H1 (cell line): ENCODE measurements at regions not wholly inside any gene's neighbourhood (a gene's known extent, or its start where the extent isn't known, plus 50 kb on each side); places are given as distances from the start of the nearest gene placed in this dataset.

Source experiments
- GABPA ChIP-seq: IDR thresholded peaks from 2 replicates; pipeline ENCODE4 v1.6.1; 2011; ENCODE audit warnings: mild to moderate bottlenecking, low read length, moderate library complexity, borderline replicate concordance; ENCODE audit not compliant: insufficient read depth
- HDAC2 ChIP-seq, 2 experiments: fragments of 300-600 bp in 1 of 2; sonication (generic) in 1 of 2; IDR thresholded peaks; 2 replicates each; pipeline ENCODE4 v1.6.1; 2011 to 2012; ENCODE audit warnings: low read depth in 2 of 2, low read length in 2 of 2, mild to moderate bottlenecking in 2 of 2, moderate library complexity in 2 of 2, borderline replicate concordance in 1 of 2, inconsistent platforms in 1 of 2
- JUN ChIP-seq: IDR thresholded peaks from 2 replicates; pipeline ENCODE4 v1.6.1; 2011; ENCODE audit warnings: low read depth, mild to moderate bottlenecking, improper control_type of control experiment, low read length
- KDM1A ChIP-seq: fragments of 200-600, 300-600 bp; sonication (generic); IDR thresholded peaks from 2 replicates; pipeline ENCODE4 v1.7.1; 2016; ENCODE audit warnings: mild to moderate bottlenecking, low read length, borderline replicate concordance
- RBBP5 ChIP-seq: IDR thresholded peaks from 2 replicates; pipeline ENCODE4 v1.7.1; 2012; ENCODE audit warnings: low read depth, mild to moderate bottlenecking, inconsistent platforms, low read length, moderate library complexity, borderline replicate concordance
- TAF7 ChIP-seq: optimal IDR thresholded peaks from 2 replicates; pipeline ENCODE3; 2011; ENCODE audit warnings: low read depth, mild to moderate bottlenecking, inconsistent platforms, low read length, moderate library complexity, borderline replicate concordance
- TF ChIP-seq, protein P1 (sequence below): IDR thresholded peaks from 2 replicates; pipeline ENCODE4 v1.6.1; 2012; ENCODE audit warnings: inconsistent platforms
- TF ChIP-seq, protein P2 (sequence below): IDR thresholded peaks from 2 replicates; pipeline ENCODE4 v1.6.1; 2011; ENCODE audit warnings: low read depth, mild to moderate bottlenecking, low read length; ENCODE audit not compliant: insufficient read depth
- TF ChIP-seq, protein P3 (sequence below): IDR thresholded peaks from 2 replicates; pipeline ENCODE4 v1.6.1; 2012; ENCODE audit warnings: low read length, inconsistent platforms
- TF ChIP-seq, protein P4 (sequence below): IDR thresholded peaks from 2 replicates; pipeline ENCODE4 v1.6.1; 2011; ENCODE audit warnings: low read length, improper control_type of control experiment
- TF ChIP-seq, protein P5 (sequence below): IDR thresholded peaks from 2 replicates; pipeline ENCODE4 v1.6.1; 2012; ENCODE audit warnings: inconsistent platforms
- TF ChIP-seq, protein P6 (sequence below), 3 experiments: IDR thresholded peaks; 1 replicate in 2 of 3; 2 replicates in 1 of 3; pipeline versions ENCODE4 v1.5.1 to v1.6.1; 2011; ENCODE audit warnings: low read length in 3 of 3, mild to moderate bottlenecking in 3 of 3, inconsistent platforms in 2 of 3, low read depth in 1 of 3, moderate library complexity in 1 of 3; ENCODE audit not compliant: insufficient read depth in 1 of 3; ENCODE audit errors: control extremely low read depth in 1 of 3

DNA sequence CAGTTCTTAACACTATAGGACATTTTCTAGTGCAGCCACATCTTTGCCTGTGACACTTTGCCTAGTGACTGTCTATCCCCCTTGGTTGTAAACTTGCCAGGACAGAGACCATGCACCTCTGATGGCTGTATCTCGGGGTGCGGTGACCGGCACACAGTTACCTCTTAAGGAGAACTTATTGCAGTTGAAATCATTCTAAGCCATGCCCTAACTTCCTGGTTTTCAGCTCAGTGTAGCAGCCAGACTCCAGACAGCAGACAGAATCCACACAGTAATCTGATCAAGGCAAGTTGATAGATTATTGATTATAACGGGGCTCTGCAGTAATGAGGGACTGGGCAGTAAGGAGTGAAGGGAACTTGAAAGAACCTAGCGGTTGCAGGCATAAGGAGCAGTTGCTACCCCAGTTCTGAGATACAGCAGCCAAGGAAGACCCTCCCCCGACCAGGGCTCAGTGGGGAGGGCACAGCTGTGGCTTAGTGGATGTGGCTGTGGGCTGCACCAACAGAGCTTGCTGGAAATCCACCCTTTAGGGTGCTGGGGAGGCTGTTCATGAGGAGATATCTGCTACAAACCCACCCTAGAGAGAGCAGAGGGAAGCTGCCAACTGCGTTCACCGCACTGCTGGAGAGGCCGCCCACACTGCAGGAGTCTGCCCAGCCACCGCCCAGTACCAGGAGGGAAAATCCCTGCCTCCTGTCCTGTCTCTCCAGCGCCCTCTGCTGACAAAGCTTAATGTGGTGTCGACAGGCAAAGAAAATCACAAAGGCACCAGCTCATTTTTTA is 58.2 kb upstream of the BEGAIN start (continued):
- TF ChIP-seq, protein P1, sequence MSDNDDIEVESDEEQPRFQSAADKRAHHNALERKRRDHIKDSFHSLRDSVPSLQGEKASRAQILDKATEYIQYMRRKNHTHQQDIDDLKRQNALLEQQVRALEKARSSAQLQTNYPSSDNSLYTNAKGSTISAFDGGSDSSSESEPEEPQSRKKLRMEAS = 0 out of 2 replicates have a peak, but pooled peaks have one; percentile 21
- TF ChIP-seq, protein P2, sequence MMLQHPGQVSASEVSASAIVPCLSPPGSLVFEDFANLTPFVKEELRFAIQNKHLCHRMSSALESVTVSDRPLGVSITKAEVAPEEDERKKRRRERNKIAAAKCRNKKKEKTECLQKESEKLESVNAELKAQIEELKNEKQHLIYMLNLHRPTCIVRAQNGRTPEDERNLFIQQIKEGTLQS = no peak
- TF ChIP-seq, protein P3, sequence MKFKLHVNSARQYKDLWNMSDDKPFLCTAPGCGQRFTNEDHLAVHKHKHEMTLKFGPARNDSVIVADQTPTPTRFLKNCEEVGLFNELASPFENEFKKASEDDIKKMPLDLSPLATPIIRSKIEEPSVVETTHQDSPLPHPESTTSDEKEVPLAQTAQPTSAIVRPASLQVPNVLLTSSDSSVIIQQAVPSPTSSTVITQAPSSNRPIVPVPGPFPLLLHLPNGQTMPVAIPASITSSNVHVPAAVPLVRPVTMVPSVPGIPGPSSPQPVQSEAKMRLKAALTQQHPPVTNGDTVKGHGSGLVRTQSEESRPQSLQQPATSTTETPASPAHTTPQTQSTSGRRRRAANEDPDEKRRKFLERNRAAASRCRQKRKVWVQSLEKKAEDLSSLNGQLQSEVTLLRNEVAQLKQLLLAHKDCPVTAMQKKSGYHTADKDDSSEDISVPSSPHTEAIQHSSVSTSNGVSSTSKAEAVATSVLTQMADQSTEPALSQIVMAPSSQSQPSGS = no peak
- TF ChIP-seq GABPA = peak; percentile 65; the same call in 1 of the 2 replicates
- TF ChIP-seq TAF7 = no peak
- TF ChIP-seq, protein P4, sequence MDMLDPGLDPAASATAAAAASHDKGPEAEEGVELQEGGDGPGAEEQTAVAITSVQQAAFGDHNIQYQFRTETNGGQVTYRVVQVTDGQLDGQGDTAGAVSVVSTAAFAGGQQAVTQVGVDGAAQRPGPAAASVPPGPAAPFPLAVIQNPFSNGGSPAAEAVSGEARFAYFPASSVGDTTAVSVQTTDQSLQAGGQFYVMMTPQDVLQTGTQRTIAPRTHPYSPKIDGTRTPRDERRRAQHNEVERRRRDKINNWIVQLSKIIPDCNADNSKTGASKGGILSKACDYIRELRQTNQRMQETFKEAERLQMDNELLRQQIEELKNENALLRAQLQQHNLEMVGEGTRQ = no peak
- TF ChIP-seq, protein P5, sequence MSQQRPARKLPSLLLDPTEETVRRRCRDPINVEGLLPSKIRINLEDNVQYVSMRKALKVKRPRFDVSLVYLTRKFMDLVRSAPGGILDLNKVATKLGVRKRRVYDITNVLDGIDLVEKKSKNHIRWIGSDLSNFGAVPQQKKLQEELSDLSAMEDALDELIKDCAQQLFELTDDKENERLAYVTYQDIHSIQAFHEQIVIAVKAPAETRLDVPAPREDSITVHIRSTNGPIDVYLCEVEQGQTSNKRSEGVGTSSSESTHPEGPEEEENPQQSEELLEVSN = no peak
- TF ChIP-seq, protein P6, sequence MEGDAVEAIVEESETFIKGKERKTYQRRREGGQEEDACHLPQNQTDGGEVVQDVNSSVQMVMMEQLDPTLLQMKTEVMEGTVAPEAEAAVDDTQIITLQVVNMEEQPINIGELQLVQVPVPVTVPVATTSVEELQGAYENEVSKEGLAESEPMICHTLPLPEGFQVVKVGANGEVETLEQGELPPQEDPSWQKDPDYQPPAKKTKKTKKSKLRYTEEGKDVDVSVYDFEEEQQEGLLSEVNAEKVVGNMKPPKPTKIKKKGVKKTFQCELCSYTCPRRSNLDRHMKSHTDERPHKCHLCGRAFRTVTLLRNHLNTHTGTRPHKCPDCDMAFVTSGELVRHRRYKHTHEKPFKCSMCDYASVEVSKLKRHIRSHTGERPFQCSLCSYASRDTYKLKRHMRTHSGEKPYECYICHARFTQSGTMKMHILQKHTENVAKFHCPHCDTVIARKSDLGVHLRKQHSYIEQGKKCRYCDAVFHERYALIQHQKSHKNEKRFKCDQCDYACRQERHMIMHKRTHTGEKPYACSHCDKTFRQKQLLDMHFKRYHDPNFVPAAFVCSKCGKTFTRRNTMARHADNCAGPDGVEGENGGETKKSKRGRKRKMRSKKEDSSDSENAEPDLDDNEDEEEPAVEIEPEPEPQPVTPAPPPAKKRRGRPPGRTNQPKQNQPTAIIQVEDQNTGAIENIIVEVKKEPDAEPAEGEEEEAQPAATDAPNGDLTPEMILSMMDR (IDR thresholded peaks at IDR 0.05; ENCODE audit: control extremely low read depth in 1 of 3, insufficient read depth in 1 of 3, low read depth in 1 of 3, low read length in 3 of 3) = peak; percentile 80 to 93 (median 85)
- 0 out of 2 replicates have a peak, but pooled peaks have one; percentile 53 for TF ChIP-seq RBBP5
- no peak for TF ChIP-seq JUN
- TF ChIP-seq HDAC2 (IDR thresholded peaks at IDR 0.05; ENCODE audit: borderline replicate concordance in 1 of 2, low read depth in 2 of 2, low read length in 2 of 2) = no peak
- TF ChIP-seq KDM1A = peak; percentile 32; the same call in 1 of the 2 replicates
